Lower leg skin (tissue), 3 donors: ENCODE measurements at regions not wholly inside any gene's neighbourhood (a gene's known extent, or its start where the extent isn't known, plus 50 kb on each side); places are given as distances from the start of the nearest gene placed in this dataset.

Experiments used
- CTCF ChIP-seq, 3 donors: fragments of 450-650 bp; IDR thresholded peaks; one replicate each; pipeline ENCODE4 v1.5.1; 2016; ENCODE audit warnings: antibody characterized with exemption in 3 of 3, mild to moderate bottlenecking in 3 of 3, moderate library complexity in 2 of 3
- POLR2A ChIP-seq, 2 donors: fragments of 450-650 bp; IDR thresholded peaks; one replicate each; pipeline ENCODE4 v1.6.1; 2016 to 2017; ENCODE audit warnings: antibody characterized with exemption in 2 of 2, mild to moderate bottlenecking in 1 of 2, moderate library complexity in 1 of 2

DNA sequence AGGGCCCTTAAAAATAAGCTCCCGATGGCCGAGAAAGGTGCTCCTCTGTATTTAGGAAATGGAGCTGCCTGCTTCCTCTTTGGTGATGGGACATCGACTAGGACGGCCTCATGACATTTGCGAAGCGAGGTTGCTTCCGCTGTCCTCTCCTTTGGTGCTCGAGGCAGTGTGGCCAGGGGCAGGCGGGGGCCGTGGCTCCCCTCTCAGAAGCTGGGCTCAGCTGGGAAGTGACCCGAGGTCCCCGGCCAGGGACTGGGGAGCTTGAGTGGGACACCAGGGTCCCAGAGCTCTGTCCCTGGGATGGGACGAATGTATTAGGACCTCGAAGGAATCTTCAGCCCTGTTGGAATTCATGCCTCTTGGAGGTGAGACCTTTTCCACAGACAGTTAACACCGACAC is 151.1 kb downstream of the CTTN start:
- no peak for TF ChIP-seq POLR2A (IDR thresholded peaks at IDR 0.05)
- no peak for TF ChIP-seq CTCF (IDR thresholded peaks at IDR 0.05)
